GM12878 (cell line): ENCODE measurements at regions not wholly inside any gene's neighbourhood (a gene's known extent, or its start where the extent isn't known, plus 50 kb on each side); places are given as distances from the start of the nearest gene placed in this dataset.

ENCODE experiments used
- BACH1 ChIP-seq: fragments of 450-650 bp; IDR thresholded peaks from 2 replicates; pipeline ENCODE4 v1.6.1; 2017; ENCODE audit warnings: mild to moderate bottlenecking, borderline replicate concordance
- E2F8 ChIP-seq: fragments of 450-650 bp; IDR thresholded peaks from 2 replicates; pipeline ENCODE4 v1.6.1; 2018; ENCODE audit warnings: mild to moderate bottlenecking, low read depth, moderate library complexity; ENCODE audit not compliant: partially characterized antibody
- EGR1 ChIP-seq, 2 experiments: IDR thresholded peaks; 1 replicate in 1 of 2; 2 replicates in 1 of 2; pipeline ENCODE4 v1.6.1; 2011 to 2012; ENCODE audit warnings: low read depth in 2 of 2, low read length in 2 of 2, borderline replicate concordance in 1 of 2, mild to moderate bottlenecking in 1 of 2, moderate library complexity in 1 of 2
- EP300 ChIP-seq, 2 experiments: fragments of 150-350 bp in 1 of 2; IDR thresholded peaks; 2 replicates each; pipeline ENCODE4 v1.6.1; 2011 to 2012; ENCODE audit warnings: low read depth in 2 of 2, low read length in 2 of 2, borderline replicate concordance in 1 of 2, improper control_type of control experiment in 1 of 2, inconsistent platforms in 1 of 2; ENCODE audit not compliant: control insufficient read depth in 1 of 2
- ETV6 ChIP-seq, 2 experiments: fragments of 450-650 bp in 1 of 2; IDR thresholded peaks in 1 of 2; conservative IDR thresholded peaks in 1 of 2; 2 replicates each; pipeline ENCODE4 v1.6.1; 2014; ENCODE audit warnings: antibody characterized with exemption in 1 of 2, borderline replicate concordance in 1 of 2, low read depth in 1 of 2, mild to moderate bottlenecking in 1 of 2, moderate library complexity in 1 of 2
- EZH2 ChIP-seq: IDR thresholded peaks from 2 replicates; pipeline ENCODE4 v1.6.1; 2012; ENCODE audit warnings: low read depth, mild to moderate bottlenecking, control low read depth, inconsistent platforms, low read length, borderline replicate concordance; ENCODE audit not compliant: control insufficient read depth
- FOXM1 ChIP-seq: IDR thresholded peaks from 2 replicates; pipeline ENCODE4 v1.6.1; 2012; ENCODE audit warnings: low read depth, mild to moderate bottlenecking, inconsistent platforms, low read length, moderate library complexity
- MAX ChIP-seq: IDR thresholded peaks from 2 replicates; pipeline ENCODE4 v1.6.1; 2012; ENCODE audit warnings: low read depth, low read length, improper control_type of control experiment
- POLR2AphosphoS5 ChIP-seq: IDR thresholded peaks from 2 replicates; pipeline ENCODE4 v1.6.1; 2011; ENCODE audit warnings: mild to moderate bottlenecking, low read length, inconsistent platforms
- SKIL ChIP-seq: fragments of 450-650 bp; IDR thresholded peaks from 2 replicates; pipeline ENCODE4 v1.6.1; 2017; ENCODE audit warnings: mild to moderate bottlenecking, low read depth, inconsistent platforms; ENCODE audit not compliant: poor library complexity, severe bottlenecking
- SMAD1 ChIP-seq: fragments of 450-650 bp; IDR thresholded peaks from 2 replicates; pipeline ENCODE4 v1.6.1; 2018; ENCODE audit warnings: mild to moderate bottlenecking, low read depth; ENCODE audit not compliant: partially characterized antibody
- SMC3 ChIP-seq: IDR thresholded peaks from 2 replicates; pipeline ENCODE4 v1.6.1; 2011; ENCODE audit warnings: low read length, improper control_type of control experiment, borderline replicate concordance
- TBL1XR1 ChIP-seq: IDR thresholded peaks from 2 replicates; pipeline ENCODE4 v1.6.1; 2012; ENCODE audit warnings: low read depth, low read length, improper control_type of control experiment
- TF ChIP-seq, protein P1 (sequence below): fragments of 450-650 bp; IDR thresholded peaks from 2 replicates; pipeline ENCODE4 v1.6.1; 2014; ENCODE audit warnings: mild to moderate bottlenecking

DNA sequence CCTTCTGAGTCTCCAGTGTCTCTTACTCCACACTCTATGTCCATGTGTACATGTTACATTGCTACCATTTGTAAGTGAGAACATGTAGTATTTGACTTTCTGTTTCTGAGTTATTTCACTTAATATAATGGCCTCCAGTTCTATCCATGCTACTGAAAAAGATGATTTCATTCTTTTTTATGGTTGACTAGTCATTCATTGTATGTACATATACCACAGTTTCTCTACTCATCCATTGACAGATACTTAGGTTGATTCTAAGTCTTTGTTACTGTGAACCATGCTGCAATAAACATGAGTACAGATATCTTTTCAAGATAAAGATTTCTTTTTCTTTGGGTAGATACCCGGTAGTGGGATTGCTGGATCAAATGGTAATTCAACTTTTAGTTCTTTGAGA is 107.1 kb upstream of the CHD1 start:
- TF ChIP-seq EGR1 (IDR thresholded peaks at IDR 0.05; ENCODE audit: borderline replicate concordance in 1 of 2, low read depth in 2 of 2, low read length in 2 of 2) (no peak), MAX (no peak), EP300 (IDR thresholded peaks at IDR 0.05; ENCODE audit: borderline replicate concordance in 1 of 2, control insufficient read depth in 1 of 2, low read depth in 2 of 2, low read length in 2 of 2) (no peak), E2F8 (no peak), EZH2 (no peak), BACH1 (no peak), POLR2AphosphoS5 (no peak), FOXM1 (no peak), SKIL (no peak), TBL1XR1 (no peak), SMC3 (no peak), SMAD1 (no peak), ETV6 (conservative IDR thresholded peaks at IDR 0.05 in 1 of 2, IDR thresholded peaks at IDR 0.05 in 1 of 2; ENCODE audit: borderline replicate concordance in 1 of 2, low read depth in 1 of 2) (no peak)
- TF ChIP-seq, protein P1, sequence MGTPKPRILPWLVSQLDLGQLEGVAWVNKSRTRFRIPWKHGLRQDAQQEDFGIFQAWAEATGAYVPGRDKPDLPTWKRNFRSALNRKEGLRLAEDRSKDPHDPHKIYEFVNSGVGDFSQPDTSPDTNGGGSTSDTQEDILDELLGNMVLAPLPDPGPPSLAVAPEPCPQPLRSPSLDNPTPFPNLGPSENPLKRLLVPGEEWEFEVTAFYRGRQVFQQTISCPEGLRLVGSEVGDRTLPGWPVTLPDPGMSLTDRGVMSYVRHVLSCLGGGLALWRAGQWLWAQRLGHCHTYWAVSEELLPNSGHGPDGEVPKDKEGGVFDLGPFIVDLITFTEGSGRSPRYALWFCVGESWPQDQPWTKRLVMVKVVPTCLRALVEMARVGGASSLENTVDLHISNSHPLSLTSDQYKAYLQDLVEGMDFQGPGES, result no peak
